Skin epidermis (tissue), 12 donors: ENCODE measurements at regions not wholly inside any gene's neighbourhood (a gene's known extent, or its start where the extent isn't known, plus 50 kb on each side); places are given as distances from the start of the nearest gene placed in this dataset.

Experiments used
- H3K27ac ChIP-seq, 21 experiments: fragments of 200-600 bp; sonication (generic) in 11 of 21; one replicate each; pipeline ENCODE4 v1.5.0; 2020; ENCODE audit warnings: mild to moderate bottlenecking in 3 of 21, inconsistent platforms in 2 of 21, moderate library complexity in 2 of 21
- H3K4me3 ChIP-seq, 7 experiments: fragments of 200-600 bp; sonication (generic) in 2 of 7; one replicate each; pipeline ENCODE4 v1.5.0; 2020; ENCODE audit warnings: inconsistent platforms in 2 of 7, mild to moderate bottlenecking in 2 of 7, moderate library complexity in 1 of 7

DNA sequence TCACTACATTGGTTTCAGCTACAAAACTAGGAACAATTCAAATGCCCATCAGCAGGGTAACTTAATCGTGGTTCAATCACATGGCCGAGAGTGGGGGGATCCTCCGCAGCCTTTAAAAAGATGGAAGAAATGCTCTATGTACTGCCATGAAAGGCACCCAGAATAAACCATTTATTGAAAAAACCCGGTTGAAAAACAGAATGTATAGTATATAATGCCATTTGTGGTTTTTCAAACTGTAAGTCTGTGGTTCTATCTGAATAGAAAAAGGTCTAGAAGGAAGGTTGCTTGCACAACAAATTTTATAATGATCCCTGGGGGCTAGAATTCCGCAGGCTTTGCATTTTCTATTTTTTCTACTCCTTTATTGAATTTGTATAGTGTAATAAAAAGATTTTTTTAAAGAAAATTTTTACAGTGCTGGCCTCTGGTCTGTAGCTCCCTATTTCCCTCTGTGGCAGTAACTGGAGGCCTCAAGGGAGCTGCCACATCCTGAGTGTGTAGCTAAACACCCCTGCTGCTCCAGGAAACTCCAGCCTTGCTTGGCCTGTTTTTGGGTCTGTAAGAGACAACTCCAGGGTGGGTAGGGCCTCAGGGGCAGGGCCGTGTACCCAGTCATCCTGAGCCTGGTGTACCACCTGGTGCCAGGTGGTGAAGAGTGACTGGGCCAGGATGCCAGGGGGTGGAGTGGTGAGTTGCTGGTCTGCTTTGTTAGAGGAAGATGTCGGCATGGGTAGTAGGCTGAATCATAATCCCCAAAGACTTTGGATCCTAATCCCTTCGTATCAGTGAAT is 51.5 kb upstream of the EPS8L3 start:
- no peak overlapping the region for H3K27ac ChIP-seq

DNA sequence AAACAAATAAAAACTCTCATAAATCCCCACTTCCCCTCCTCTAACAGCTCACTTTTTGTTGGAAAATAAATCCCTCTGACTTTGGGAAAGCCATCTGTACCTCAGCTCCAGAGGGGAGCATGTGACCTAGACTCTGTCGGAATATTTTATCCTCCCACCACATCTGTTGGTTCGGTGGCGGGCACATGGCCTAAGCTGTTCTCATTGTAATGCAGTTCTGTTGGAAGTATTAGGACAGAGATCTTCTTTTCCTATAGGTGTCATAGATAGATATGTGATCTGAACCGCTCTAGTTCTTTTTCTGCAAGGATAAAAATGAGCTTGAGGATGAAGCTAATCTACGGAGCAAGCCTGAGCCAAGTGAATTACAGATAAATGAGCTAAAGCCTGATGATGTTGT is 50.5 kb upstream of the EPS8L3 start:
- no peak overlapping the region for H3K27ac ChIP-seq
- H3K4me3 ChIP-seq, result no peak overlapping the region

More for the DNA sequence above, 51.5 kb upstream of the EPS8L3 start:
- no peak overlapping the region for H3K4me3 ChIP-seq
